Endothelial cell of umbilical vein (primary cell): ENCODE measurements at regions not wholly inside any gene's neighbourhood (a gene's known extent, or its start where the extent isn't known, plus 50 kb on each side); places are given as distances from the start of the nearest gene placed in this dataset.

Experiments
- BruUV-seq: library from RNA; stranded (reverse); fragments of 400-500 nt; replicated peaks from 2 replicates; lab custom pipeline; 2021; lab: Mats Ljungman, UMichigan
- CTCF ChIA-PET: fragments of 300-600, 350-600 bp; sonication (Branson Sonifier 250); formaldehyde crosslinking; loops from one replicate; lab custom pipeline; 2021; ENCODE audit warnings: antibody characterized with exemption, inconsistent platforms; lab: Charles Lee
- POLR2A ChIA-PET: fragments of 300-600, 350-600 bp; sonication (Branson Sonifier 250); formaldehyde crosslinking; loops from one replicate; lab custom pipeline; 2021; ENCODE audit warnings: antibody characterized with exemption, inconsistent platforms; lab: Charles Lee
- DNase-seq: peaks from one replicate; pipeline ENCODE4 v3.0.0-alpha.2; 2011; ENCODE audit warnings: low read depth, low spot score
- FAIRE-seq: peaks from 2 replicates; lab custom pipeline; 2011; peaks lifted over from hg19 to GRCh38; lab: Jason Lieb, UNC
- H2AFZ ChIP-seq: 2 replicates; pipeline ENCODE4 v1.6.0; 2012; ENCODE audit warnings: low read depth, low read length, control low read depth, inconsistent platforms
- H3K27ac ChIP-seq: 2 replicates; pipeline ENCODE4 v1.5.1; 2011; ENCODE audit warnings: low read depth, mild to moderate bottlenecking, control low read depth, low read length, moderate library complexity; ENCODE audit not compliant: insufficient read depth
- H3K27me3 ChIP-seq, 2 experiments: 2 replicates each; pipeline versions ENCODE4 v1.6.0 to v1.6.1; 2011; ENCODE audit warnings: low read length in 2 of 2, mixed read lengths in 1 of 2; ENCODE audit not compliant: control insufficient read depth in 2 of 2, insufficient read depth in 2 of 2
- H3K36me3 ChIP-seq, 2 experiments: 2 replicates in 1 of 2; 3 replicates in 1 of 2; pipeline ENCODE4 v1.5.1; 2011; ENCODE audit warnings: low read length in 2 of 2, mild to moderate bottlenecking in 1 of 2, moderate library complexity in 1 of 2; ENCODE audit not compliant: control insufficient read depth in 2 of 2, insufficient read depth in 2 of 2; ENCODE audit errors: extremely low read depth in 1 of 2
- H3K4me1 ChIP-seq: 3 replicates; pipeline ENCODE4 v1.5.1; 2011; ENCODE audit warnings: mild to moderate bottlenecking, low read length; ENCODE audit not compliant: control insufficient read depth, insufficient read depth; ENCODE audit errors: extremely low read depth
- H3K4me2 ChIP-seq: 2 replicates; pipeline ENCODE4 v1.6.1; 2011; ENCODE audit warnings: low read length, control low read depth, mixed read lengths; ENCODE audit not compliant: insufficient read depth
- H3K4me3 ChIP-seq, 3 experiments: fragments of 200-600 bp in 1 of 3; sonication (generic), shearing (Covaris generic) in 1 of 3; replicated peaks in 1 of 3; 2 replicates each; pipeline ENCODE4 v1.5.1; 2011 to 2016; ENCODE audit warnings: control low read depth in 3 of 3, low read length in 3 of 3, mild to moderate bottlenecking in 2 of 3, inconsistent platforms in 1 of 3, low read depth in 1 of 3, moderate library complexity in 1 of 3; ENCODE audit not compliant: insufficient read depth in 1 of 3
- H3K79me2 ChIP-seq: 2 replicates; pipeline ENCODE4 v1.6.0; 2012; ENCODE audit warnings: low read length, inconsistent platforms; ENCODE audit not compliant: control insufficient read depth, insufficient read depth
- H3K9ac ChIP-seq: replicated peaks from 2 replicates; pipeline ENCODE3; 2011; ENCODE audit warnings: low read length, control low read depth; ENCODE audit not compliant: insufficient read depth; ENCODE audit errors: extremely low read depth
- H3K9me1 ChIP-seq: replicated peaks from 3 replicates; pipeline ENCODE4 v1.6.0; 2011; ENCODE audit warnings: mild to moderate bottlenecking, low read length; ENCODE audit not compliant: control insufficient read depth, insufficient read depth; ENCODE audit errors: extremely low read depth
- H3K9me3 ChIP-seq: replicated peaks from 2 replicates; pipeline ENCODE4 v1.5.1; 2012; ENCODE audit warnings: low read length, inconsistent platforms; ENCODE audit not compliant: control insufficient read depth, insufficient read depth
- H4K20me1 ChIP-seq: replicated peaks from 2 replicates; pipeline ENCODE3; 2011; ENCODE audit warnings: mild to moderate bottlenecking, low read length; ENCODE audit not compliant: control insufficient read depth, insufficient read depth; ENCODE audit errors: extremely low read depth
- EZH2 ChIP-seq: IDR thresholded peaks from 2 replicates; pipeline ENCODE4 v1.6.1; 2012; ENCODE audit warnings: borderline replicate concordance, low read depth, mild to moderate bottlenecking, moderate library complexity, low read length, inconsistent platforms; ENCODE audit not compliant: severe bottlenecking
- FOS ChIP-seq: IDR thresholded peaks from 2 replicates; pipeline ENCODE4 v1.6.1; 2011; ENCODE audit warnings: mild to moderate bottlenecking, low read length, moderate library complexity, borderline replicate concordance; ENCODE audit not compliant: insufficient read depth
- GATA2 ChIP-seq: IDR thresholded peaks from 2 replicates; pipeline ENCODE4 v1.7.0; 2011; ENCODE audit warnings: low read depth, mild to moderate bottlenecking, moderate library complexity, mixed read lengths, low read length; ENCODE audit not compliant: insufficient read length, insufficient read depth
- JUN ChIP-seq: IDR thresholded peaks from 2 replicates; pipeline ENCODE4 v1.6.1; 2011; ENCODE audit warnings: borderline replicate concordance, low read depth; ENCODE audit not compliant: insufficient read length, insufficient read depth
- MYC ChIP-seq: IDR thresholded peaks from one replicate; pipeline ENCODE4 v1.6.1; 2011; ENCODE audit warnings: mild to moderate bottlenecking, low read depth, low read length
- POLR2A ChIP-seq: IDR thresholded peaks from 2 replicates; pipeline ENCODE4 v1.6.1; 2012; ENCODE audit warnings: low read depth, mild to moderate bottlenecking, control low read depth, low read length
- POLR2AphosphoS5 ChIP-seq: IDR thresholded peaks from 2 replicates; pipeline ENCODE4 v1.6.1; 2012; ENCODE audit warnings: low read depth, mild to moderate bottlenecking, control low read depth, low read length, moderate library complexity; ENCODE audit not compliant: insufficient read depth
- dilution Hi-C: fragments of 300-500 bp; cut with MboI; formaldehyde crosslinking; loops from one replicate; pipeline ENCODE4 v1.15.0; 2019; ENCODE audit warnings: low sequenced_read_pairs; ENCODE audit not compliant: extremely low pct_ligation_motif_present
- intact Hi-C: fragments of 100-400 bp; cut with micrococcal nuclease; formaldehyde crosslinking; loops from one replicate; pipeline ENCODE4 v1.10.0; 2022
- TF ChIP-seq, protein P1 (sequence below): IDR thresholded peaks from 2 replicates; pipeline ENCODE4 v1.6.1; 2011; ENCODE audit not compliant: insufficient read depth, insufficient read length
- TF ChIP-seq, protein P2 (sequence below), 2 donors: IDR thresholded peaks; 1 replicate in 1 of 2; 2 replicates in 1 of 2; pipeline ENCODE4 v1.5.1; 2011; ENCODE audit warnings: low read length in 2 of 2, mild to moderate bottlenecking in 2 of 2, moderate library complexity in 2 of 2, control low read depth in 1 of 2, inconsistent platforms in 1 of 2, low read depth in 1 of 2; ENCODE audit not compliant: insufficient read depth in 1 of 2; ENCODE audit errors: extremely low read depth in 1 of 2

DNA sequence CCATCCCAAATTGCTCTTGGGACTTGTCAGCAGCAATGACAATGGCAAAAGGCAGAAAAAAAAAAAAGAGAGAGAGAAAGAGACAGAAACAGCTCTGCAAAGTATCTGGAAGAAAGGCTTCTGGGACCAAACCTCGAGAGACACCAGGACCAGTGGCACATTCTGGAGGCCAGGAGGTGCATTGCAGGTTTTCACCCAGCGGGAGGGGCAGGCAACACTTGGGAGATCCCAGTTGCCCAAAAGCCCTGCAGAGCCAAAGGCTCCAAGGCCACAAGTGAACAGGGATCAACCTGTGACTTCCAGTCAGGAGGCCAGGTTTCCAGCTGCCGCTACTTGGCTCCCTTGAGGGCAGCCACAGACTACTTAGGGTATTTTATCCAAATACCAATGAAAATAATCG is 110.8 kb upstream of the CDH5 start:
- H4K20me1 ChIP-seq, result no peaks in the 10 kb centered on the region
- no peak overlapping the region for H2AFZ ChIP-seq
- no peaks in the 10 kb centered on the region for H3K9me3 ChIP-seq
- intact Hi-C loops, result no loop called here
- H3K4me1 ChIP-seq, result no peaks in the 10 kb centered on the region
- BruUV-seq, result no TSS peak
- TF ChIP-seq GATA2 (no peak), JUN (no peak), EZH2 (no peak), POLR2A (no peak), FOS (no peak), MYC (no peak), POLR2AphosphoS5 (no peak)
- TF ChIP-seq, protein P1, sequence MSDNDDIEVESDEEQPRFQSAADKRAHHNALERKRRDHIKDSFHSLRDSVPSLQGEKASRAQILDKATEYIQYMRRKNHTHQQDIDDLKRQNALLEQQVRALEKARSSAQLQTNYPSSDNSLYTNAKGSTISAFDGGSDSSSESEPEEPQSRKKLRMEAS, result no peak
- TF ChIP-seq, protein P2, sequence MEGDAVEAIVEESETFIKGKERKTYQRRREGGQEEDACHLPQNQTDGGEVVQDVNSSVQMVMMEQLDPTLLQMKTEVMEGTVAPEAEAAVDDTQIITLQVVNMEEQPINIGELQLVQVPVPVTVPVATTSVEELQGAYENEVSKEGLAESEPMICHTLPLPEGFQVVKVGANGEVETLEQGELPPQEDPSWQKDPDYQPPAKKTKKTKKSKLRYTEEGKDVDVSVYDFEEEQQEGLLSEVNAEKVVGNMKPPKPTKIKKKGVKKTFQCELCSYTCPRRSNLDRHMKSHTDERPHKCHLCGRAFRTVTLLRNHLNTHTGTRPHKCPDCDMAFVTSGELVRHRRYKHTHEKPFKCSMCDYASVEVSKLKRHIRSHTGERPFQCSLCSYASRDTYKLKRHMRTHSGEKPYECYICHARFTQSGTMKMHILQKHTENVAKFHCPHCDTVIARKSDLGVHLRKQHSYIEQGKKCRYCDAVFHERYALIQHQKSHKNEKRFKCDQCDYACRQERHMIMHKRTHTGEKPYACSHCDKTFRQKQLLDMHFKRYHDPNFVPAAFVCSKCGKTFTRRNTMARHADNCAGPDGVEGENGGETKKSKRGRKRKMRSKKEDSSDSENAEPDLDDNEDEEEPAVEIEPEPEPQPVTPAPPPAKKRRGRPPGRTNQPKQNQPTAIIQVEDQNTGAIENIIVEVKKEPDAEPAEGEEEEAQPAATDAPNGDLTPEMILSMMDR (IDR thresholded peaks at IDR 0.05; ENCODE audit: extremely low read depth in 1 of 2, insufficient read depth in 1 of 2, low read depth in 1 of 2, low read length in 2 of 2), result no peak
- H3K36me3 ChIP-seq, result no peaks in the 10 kb centered on the region
- CTCF ChIA-PET, result interaction anchor here (2.0 kb wide), 1 partner anchor 20 kb away, joined by 6 read pairs; no protein-coding TSS in a partner anchor
- POLR2A ChIA-PET, result no interaction called here
- FAIRE-seq, result no peak
- no peaks in the 10 kb centered on the region for H3K9me1 ChIP-seq
- no peak overlapping the region for H3K27ac ChIP-seq
- no peak overlapping the region for H3K4me3 ChIP-seq
- dilution Hi-C loops, result no loop called here
- peaks cover 0 to 2% of the 10 kb centered on the region in 2 experiments for H3K27me3 ChIP-seq
- no peak overlapping the region for H3K4me2 ChIP-seq
- no peak overlapping the region for H3K9ac ChIP-seq
- DNase-seq, result no peak
- H3K79me2 ChIP-seq, result no peaks in the 10 kb centered on the region
